Uterus (tissue), 3 donors: ENCODE measurements at regions not wholly inside any gene's neighbourhood (a gene's known extent, or its start where the extent isn't known, plus 50 kb on each side); places are given as distances from the start of the nearest gene placed in this dataset.

Experiments used
- DNase-seq, 2 donors: peaks; one replicate each; pipeline ENCODE4 v3.0.0-alpha.2; 2019 to 2020
- H3K27ac ChIP-seq, 2 donors: fragments of 200-600 bp; sonication (generic); 1 replicate in 1 of 2; 2 replicates in 1 of 2; pipeline ENCODE4 v1.5.1; 2016 to 2018
- H3K27me3 ChIP-seq, 2 donors: fragments of 200-600 bp; sonication (generic); one replicate each; pipeline ENCODE4 v1.5.1; 2018 to 2019; ENCODE audit warnings: control low read depth in 1 of 2
- H3K36me3 ChIP-seq, 2 donors: fragments of 200-600 bp; sonication (generic); one replicate each; pipeline ENCODE4 v1.5.1; 2019; ENCODE audit warnings: control low read depth in 1 of 2
- H3K4me1 ChIP-seq, 2 donors: fragments of 200-600 bp; sonication (generic); one replicate each; pipeline ENCODE4 v1.5.1; 2018 to 2019; ENCODE audit warnings: control low read depth in 1 of 2
- H3K4me3 ChIP-seq, 2 donors: fragments of 200-600 bp; sonication (generic); 1 replicate in 1 of 2; 2 replicates in 1 of 2; pipeline ENCODE4 v1.5.1; 2018 to 2019; ENCODE audit warnings: mild to moderate bottlenecking in 1 of 2
- H3K9me3 ChIP-seq, 2 donors: fragments of 200-600 bp; sonication (generic); one replicate each; pipeline ENCODE4 v1.5.1; 2019; ENCODE audit warnings: control low read depth in 1 of 2
- CTCF ChIP-seq, 4 experiments: fragments of 200-600 bp in 2 of 4; fragments of 450-650 bp in 2 of 4; sonication (generic) in 2 of 4; IDR thresholded peaks; one replicate each; pipeline ENCODE4 v1.5.1; 2016 to 2019; ENCODE audit warnings: antibody characterized with exemption in 4 of 4, mild to moderate bottlenecking in 2 of 4, moderate library complexity in 1 of 4
- POLR2A ChIP-seq, 2 donors: fragments of 450-650 bp; IDR thresholded peaks; one replicate each; pipeline ENCODE4 v1.6.1; 2016; ENCODE audit warnings: antibody characterized with exemption in 2 of 2, mild to moderate bottlenecking in 1 of 2, moderate library complexity in 1 of 2
- intact Hi-C: fragments of 100-400 bp; cut with DNase I; formaldehyde crosslinking; loops from one replicate; pipeline ENCODE4 v1.15.1; 2023; ENCODE audit warnings: low total_unique reads
- donor health status: DM: yes; HTN: yes; CAD: no.

- H3K9me3 ChIP-seq = no peaks in the 10 kb centered on the region
- no peak for DNase-seq
- TF ChIP-seq POLR2A (IDR thresholded peaks at IDR 0.05) = no peak
- TF ChIP-seq CTCF (IDR thresholded peaks at IDR 0.05) = no peak
- H3K4me3 ChIP-seq = no peak overlapping the region
- H3K4me1 ChIP-seq = no peaks in the 10 kb centered on the region
- peaks cover 0 to 2% of the 10 kb centered on the region in 2 donors for H3K36me3 ChIP-seq
- intact Hi-C loops = no loop called here
- H3K27me3 ChIP-seq = no peaks in the 10 kb centered on the region
- no peak overlapping the region for H3K27ac ChIP-seq
These were observed 92.1 kb upstream of the SPTLC3 start for GRCh38 chr20:12916699-12917098.

DNA sequence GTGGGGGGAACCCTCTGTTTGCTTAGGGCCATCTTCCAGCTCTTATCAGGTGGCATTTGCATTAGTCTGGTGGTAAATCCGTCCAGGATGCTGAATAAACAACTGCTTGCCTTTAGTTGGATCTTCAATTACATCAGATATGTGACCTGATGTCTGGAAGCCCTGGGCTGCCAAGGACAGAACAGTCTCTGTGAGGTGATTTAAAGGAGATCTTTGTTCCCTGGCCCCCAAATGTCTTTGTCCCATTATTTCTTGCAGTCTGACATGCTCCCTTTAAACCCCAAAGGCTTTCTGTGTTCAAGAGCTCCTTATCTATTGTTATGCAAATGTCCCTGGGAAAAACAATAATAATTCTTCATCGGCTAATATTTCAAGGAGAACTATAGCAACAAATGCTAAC lies 84.6 kb upstream of the SPTLC3 start:
- no peak for DNase-seq
- H3K36me3 ChIP-seq = no peaks in the 10 kb centered on the region
- H3K4me1 ChIP-seq = no peaks in the 10 kb centered on the region
- intact Hi-C loops = no loop called here
- H3K27me3 ChIP-seq = no peaks in the 10 kb centered on the region
- TF ChIP-seq POLR2A (IDR thresholded peaks at IDR 0.05) (no peak), CTCF (IDR thresholded peaks at IDR 0.05) (no peak)
- no peak overlapping the region for H3K27ac ChIP-seq
- H3K4me3 ChIP-seq = no peak overlapping the region
- H3K9me3 ChIP-seq = no peaks in the 10 kb centered on the region

GRCh38 chr20:12925210-12925755 lies 83.5 kb upstream of the SPTLC3 start:
- TF ChIP-seq POLR2A (IDR thresholded peaks at IDR 0.05) = no peak
- peak; percentile 74 to 81 (median 80) for TF ChIP-seq CTCF (IDR thresholded peaks at IDR 0.05)
- H3K4me1 ChIP-seq = no peaks in the 10 kb centered on the region
- H3K27me3 ChIP-seq = no peaks in the 10 kb centered on the region
- H3K9me3 ChIP-seq = no peaks in the 10 kb centered on the region
- H3K27ac ChIP-seq = no peak overlapping the region
- H3K4me3 ChIP-seq = no peak overlapping the region
- H3K36me3 ChIP-seq = no peaks in the 10 kb centered on the region
- intact Hi-C loops = no loop called here
- peak; percentile 20 to 28 for DNase-seq

- no peaks in the 10 kb centered on the region for H3K9me3 ChIP-seq
- no peak for DNase-seq
- no peaks in the 10 kb centered on the region for H3K27me3 ChIP-seq
- H3K4me1 ChIP-seq = no peaks in the 10 kb centered on the region
- no peaks in the 10 kb centered on the region for H3K36me3 ChIP-seq
- intact Hi-C loops = no loop called here
- no peak for TF ChIP-seq CTCF (IDR thresholded peaks at IDR 0.05)
- H3K27ac ChIP-seq = no peak overlapping the region
- no peak overlapping the region for H3K4me3 ChIP-seq
These were observed 82.6 kb upstream of the SPTLC3 start for GRCh38 chr20:12925863-12926793.

DNA sequence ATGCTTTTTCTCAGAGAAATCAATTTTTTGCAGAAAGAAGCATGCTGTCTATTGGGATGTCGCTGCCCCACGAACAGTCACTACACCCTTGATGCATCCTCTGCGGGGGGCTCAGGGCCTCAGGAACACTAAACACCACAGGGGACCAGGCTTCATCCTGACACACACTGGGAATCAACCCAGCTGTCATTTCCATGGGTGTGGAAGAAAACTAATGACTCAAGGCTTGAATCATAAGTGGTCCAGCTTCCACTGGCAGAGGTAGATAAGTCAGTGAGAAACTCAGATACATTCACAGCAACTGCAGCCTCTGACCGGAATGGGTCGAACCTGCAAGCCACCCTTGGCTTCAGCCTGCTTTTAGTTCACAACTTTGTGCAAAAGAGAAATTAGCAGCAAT lies 81.3 kb upstream of the SPTLC3 start:
- no peak for DNase-seq

More for the DNA sequence above, 81.3 kb upstream of the SPTLC3 start:
- Histone ChIP-seq H3K36me3 (no peaks in the 10 kb centered on the region), H3K27me3 (no peaks in the 10 kb centered on the region), H3K4me3 (no peak overlapping the region), H3K9me3 (no peaks in the 10 kb centered on the region), H3K4me1 (no peaks in the 10 kb centered on the region), H3K27ac (no peak overlapping the region)
- intact Hi-C loops = no loop called here
- TF ChIP-seq POLR2A (IDR thresholded peaks at IDR 0.05) = no peak
- TF ChIP-seq CTCF (IDR thresholded peaks at IDR 0.05) = no peak
